NCI-H1092 treated with DMSO at 0.1 percent for 48 hours (cell line): ENCODE measurements at regions not wholly inside any gene's neighbourhood (a gene's known extent, or its start where the extent isn't known, plus 50 kb on each side); places are given as distances from the start of the nearest gene placed in this dataset.
A peak's percentile ranks its signal among the peaks of the same experiment; 100 is the strongest.

ENCODE experiments used
- DNase-seq: peaks from one replicate; lab custom pipeline; 2025; lab: John Stamatoyannopoulos, UW

DNA sequence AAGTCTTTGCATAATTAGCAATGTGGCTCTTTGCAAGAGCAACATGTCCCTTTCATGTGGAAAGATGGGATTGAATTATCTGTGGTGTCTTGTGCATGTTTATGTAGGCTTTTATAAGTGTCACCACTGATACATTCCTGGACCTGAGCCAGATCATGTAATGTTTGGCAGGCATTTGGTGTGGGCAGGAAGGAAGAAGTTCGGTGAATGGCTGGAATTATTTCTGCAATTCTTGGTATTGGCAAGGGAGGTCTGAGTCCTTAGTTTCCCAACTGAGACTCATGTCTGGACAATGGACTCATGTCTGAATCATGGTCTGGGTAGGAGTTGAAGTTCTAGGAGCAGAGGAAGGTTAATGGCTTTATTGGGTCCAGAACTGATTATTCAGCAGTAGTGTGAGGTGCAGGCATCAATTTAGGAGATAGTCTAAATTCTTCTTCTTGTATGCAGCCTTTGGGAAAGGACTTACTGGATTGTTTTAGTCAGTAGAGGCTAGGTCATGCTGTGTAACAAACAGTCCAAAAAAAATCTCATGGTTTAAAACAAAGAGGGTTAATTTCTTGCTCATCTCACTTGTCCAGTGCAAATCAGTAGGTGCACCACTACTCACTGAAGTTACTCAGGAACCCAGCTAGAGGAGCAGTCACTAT lies 186.5 kb upstream of the LHX5 start:
- DNase-seq = no peak

DNA sequence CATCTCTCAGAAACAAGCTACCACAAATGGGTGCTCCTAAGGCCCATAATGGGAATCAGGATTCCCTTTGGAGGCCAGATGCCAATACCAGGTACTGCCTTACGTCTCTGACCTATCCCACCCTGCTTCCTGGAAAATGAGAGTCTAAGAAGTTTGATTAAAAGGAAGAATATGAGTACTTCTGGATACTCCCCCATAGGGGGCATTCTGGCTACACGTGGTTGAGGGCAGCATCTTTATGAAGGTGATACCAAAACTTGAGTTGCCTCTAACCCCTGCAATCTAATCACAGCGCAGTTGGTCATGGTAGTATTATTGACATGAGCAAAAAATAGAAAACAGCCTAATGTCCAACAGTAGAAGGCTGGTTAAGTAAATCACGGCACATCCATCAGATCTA lies 184.2 kb upstream of the LHX5 start:
- no peak for DNase-seq

DNA sequence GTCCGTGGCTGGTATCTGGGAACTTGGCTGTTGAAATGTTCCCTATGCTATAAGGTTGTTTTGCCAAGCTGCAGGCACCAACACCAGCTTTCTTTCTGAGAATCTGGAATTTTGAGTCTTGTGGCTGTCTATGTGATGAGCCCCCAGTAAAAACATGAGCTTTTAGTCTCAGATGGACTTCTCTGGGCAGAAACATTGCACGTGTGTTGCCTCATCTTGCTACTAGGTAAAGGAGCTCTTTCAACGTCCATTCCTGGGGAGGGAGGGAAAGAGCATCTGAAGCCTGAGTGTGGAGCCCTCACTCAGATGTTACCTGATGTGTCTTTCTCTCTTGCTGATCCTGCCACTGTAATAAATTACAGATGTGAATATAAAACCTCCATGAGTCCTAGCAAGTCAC lies 183.8 kb upstream of the LHX5 start:
- DNase-seq = no peak

DNA sequence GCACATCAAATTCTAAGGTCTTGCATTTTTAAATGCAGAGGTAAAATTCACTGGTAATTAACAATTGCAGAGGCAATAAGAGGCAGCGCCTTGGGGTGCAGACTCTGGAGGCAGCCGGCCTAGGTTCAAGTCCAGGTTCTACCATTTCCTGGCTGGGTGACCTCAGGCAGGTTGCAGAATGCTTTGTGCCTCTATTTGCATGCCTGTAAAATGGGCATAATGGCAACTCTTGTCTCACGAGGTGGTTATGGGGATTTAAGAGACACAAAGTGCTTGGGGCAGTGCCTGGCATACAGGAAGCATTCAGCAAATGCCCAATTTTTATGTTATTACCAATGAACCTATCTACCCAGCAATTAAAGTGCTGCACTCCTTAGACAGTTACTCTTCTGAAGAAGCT lies 180.0 kb upstream of the LHX5 start:
- DNase-seq = no peak

DNA sequence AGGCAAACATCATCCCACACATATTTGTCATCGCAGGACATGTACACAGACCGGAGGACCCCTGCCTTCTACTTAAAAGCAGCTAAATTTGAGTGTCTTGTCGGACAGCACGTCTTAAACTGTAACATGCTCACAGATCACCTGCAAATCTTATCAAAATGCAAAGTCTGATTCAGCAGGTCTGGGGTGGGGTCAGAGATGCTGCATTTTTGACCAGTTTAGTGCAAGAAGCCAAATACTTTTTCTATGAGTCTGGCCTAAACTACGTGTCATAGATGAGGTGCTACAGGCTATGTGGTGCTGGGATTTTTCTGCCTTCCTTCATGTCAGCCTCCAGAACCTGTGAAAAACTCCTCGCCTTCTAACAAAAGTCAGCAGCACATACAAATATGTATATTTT lies 178.8 kb upstream of the LHX5 start:
- DNase-seq = no peak

DNA sequence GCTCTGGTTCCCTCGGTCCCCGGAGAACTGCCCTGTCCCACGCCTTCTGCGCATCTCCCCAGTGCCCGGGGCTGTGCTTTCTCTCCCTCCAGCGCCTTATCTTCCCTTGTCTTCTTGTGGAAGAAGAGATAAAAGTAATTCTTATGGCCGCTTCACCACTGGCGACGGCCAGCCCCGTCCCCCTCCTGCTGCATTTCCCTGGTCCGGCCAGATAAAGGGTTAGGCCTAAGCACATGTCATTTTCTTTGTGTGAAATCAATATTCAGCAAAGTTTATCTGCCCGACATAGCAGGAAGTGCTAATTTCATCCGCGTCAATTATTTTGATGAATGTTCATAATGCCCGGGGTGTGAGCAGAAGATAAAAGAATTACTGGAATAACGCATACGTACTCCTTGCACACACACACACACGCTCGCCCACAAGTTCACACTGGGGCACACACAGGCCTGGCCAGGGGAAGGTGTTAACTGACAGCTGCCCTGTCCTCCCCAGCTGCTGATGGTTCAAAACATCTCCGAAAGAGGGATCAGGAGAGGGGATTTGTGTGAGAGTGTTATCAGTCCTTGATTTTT lies 177.7 kb upstream of the LHX5 start:
- DNase-seq = no peak

DNA sequence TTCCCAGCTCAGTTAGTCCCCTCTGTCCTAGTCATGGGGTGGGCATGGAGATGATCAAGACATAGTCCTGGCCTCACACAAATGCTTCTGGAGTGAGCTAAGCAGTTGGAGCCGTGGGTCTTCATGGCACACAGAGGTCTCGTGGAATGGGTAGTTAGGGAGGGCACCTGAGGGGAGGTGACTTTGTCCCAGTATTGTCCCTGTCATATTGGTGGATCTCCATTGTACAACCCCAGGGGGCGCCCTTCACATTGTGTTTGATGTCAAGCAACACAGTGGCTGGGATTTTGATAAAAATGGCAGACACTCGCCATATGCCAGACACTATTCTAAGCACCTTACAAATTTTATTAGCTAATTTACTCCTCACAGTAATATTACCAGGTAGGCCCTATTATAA lies 175.4 kb upstream of the LHX5 start:
- peak; percentile 1 for DNase-seq

DNA sequence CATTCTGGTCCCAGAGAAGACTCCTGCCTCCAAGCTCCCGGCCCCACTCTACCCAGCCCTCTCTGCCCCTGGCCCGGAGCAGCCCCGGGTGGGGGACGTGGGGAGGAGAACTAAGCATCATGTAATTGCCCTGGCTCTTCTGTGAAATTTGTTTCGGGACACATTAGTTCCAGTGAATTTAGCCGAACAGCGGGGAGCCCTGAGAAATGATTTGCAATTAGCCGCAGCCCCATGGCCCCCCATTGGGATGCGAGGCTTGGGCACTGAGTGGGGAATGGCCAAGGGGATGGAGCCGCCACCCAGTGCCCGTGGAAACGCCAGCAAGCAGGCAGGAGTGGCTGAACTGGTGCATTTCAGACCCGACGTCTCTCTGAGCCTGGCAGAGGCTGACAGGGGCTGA lies 173.9 kb upstream of the LHX5 start:
- DNase-seq = no peak

DNA sequence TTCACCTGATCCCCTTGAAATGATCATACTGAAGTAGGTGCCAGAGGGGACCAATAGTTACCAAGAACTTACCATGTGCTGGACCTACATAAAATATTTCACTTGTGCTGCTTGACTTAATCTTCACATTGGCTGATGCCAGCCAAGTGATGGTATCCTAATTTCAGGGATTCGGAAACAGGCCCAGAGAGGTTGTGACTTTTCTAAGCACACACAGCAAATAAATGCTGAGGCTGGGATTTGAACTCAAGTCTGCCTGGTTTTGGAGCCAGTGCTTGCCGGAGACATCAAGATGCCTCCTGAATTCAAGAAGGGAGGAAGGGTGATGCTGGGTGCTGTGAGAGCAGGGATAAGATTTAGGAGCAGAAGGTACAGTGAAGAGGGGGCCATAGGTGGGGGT lies 173.5 kb upstream of the LHX5 start:
- no peak for DNase-seq

DNA sequence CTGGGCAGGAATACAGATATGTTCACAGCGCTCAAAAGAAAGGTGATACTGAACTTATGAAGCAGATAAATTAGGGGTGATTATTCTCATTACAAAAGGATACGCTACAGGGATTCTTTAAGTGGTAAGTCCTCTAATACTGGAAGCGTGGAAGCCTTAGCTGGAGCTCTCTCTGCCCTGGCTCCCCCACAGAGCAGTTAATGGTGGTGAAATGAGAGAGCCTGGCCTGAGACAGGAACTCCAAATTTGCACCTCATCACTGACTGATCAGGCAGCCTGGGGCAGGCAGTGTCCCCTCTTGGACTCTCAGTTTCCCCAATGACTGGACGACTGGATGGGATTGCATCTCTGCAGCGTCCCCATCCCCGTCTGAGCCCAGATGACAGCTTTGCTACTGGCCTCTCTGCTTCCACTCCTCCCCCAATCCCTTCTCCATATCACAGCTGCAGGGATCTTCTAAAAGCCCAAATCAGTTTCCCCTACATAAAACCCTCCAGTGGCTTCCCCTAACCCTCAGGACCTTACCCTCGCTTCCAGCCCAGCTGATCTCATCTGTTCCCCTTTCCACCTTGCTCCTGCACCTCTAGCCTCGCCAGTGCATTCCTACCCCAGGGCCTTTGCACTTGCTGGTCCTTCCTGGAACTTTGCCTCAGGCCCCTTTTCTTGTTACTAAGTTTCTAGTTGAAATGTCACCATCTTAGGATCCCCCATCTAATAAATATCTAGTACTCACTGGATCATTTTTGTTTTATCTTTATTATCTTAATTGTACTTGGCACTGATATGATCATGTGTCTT lies 171.7 kb upstream of the LHX5 start:
- no peak for DNase-seq

DNA sequence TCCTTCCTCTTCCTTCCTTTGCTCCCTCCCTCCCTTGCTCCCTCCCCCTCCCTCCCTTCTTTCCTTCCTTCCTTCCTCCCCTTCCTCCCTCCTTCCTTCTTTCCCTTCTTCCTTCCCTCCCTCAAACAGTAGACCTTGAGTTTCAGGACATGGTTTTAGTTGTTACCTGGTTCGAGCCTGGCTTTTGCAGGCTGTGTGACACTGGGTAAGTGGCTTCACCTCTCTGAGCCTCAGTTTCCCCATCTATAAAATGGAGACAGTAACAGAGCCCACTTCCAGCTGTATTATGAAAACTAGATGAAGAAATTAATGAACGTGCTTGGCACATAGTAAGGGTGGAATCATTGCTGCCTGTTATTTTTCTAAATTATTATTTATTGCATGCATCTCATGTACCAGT lies 171.0 kb upstream of the LHX5 start:
- no peak for DNase-seq

DNA sequence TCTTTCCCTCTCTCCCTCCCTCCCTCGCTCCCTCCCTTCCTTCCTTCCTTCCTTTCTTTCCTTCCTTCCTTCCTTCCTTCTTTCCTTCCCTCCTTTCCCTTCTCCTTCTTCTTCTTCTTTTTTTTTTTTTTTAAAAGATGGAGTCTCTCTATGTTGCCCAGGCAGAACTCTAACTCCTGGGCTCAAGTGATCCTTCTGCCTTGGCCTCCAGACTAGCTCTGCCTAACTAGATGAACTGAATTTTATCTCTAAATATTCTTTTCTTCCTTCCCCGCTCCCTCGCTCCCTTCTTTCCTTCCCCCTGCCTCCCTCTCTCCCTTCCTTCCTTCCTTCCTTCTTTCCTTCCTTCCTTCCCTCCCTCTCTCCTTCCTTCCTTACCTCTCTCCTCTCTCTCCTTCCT lies 170.5 kb upstream of the LHX5 start:
- DNase-seq = no peak

DNA sequence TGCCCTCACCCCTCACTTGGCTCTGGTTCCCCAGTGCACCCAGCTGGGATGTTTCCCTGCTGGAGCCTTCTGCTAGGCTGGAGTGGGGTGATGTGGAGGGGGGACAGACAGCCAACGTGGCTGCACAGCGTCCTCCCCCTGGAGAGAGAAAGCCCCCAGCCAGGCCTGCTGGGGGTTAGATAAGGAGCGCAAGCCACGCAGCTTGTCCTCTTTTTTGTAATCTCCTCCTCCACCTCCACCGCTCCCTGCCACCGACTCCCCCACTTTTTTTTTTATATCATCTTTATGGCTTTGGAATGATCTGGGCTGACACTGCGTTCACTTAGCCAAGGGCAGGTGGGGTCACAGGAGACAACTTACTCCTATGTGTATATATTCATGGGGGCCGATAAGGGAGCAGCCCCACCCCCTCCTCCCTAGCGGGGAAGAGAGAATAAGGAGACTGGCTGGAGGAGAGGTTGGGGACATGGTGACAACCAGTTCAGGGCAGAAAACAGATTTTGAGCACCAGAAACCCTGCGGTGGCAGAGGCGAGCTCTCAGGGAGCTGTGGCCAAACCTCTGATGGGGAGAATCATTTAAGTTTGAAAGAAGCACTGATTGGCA lies 169.9 kb upstream of the LHX5 start:
- DNase-seq = no peak

DNA sequence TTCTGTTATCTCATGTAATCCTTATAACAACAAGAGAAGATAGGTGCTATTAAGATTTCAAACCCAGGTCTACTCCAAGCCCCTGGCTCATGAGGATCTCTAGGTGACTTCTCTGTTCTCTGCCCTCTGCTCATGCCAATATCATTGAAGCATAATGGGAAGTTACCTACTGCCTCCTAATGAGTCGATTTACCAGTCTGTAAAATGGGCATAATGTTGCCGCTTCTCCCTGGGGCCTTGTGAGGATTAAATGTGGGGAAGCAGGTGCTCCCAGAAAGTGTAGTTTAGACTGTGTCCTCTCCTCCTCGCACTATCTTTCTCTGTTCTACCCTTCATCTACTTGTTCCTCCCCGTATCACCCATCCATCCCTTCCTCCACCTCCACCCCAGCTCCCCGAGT lies 169.2 kb upstream of the LHX5 start:
- no peak for DNase-seq

DNA sequence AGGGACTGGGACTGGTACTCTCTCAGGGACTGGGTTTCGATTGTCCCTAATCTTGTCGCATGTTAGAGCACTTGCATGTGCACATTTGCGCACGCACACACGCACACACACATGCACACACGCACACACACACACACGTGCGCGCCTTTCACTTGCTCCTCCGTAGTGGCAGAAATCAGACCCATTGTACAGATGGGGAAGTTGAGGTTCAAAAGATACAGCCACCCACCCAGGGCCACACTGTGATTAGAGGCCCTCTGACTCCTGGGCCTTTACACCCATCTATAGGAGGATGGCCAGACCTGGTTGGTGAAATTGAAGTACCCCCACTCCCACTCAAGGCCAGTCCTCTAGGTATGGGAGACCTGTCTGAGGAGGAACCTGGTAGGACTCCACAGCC lies 167.8 kb upstream of the LHX5 start:
- DNase-seq = no peak

DNA sequence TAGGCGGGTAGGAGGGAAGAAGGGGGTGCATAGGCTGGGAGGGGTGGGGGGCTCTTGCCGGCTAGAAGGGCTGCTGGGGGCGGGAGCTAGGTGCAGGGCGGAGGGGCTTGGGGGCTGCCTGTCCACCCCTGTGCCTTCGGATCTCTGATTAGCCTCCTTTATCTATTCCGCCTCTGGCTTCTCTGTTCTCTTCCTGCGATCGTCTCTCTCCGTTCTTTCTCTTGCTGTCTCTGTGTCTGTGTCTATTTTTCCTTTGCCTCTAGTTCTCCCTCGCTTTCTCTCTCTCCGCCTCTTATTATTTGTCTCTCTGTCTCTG lies 166.7 kb upstream of the LHX5 start:
- DNase-seq = peak; percentile 7

DNA sequence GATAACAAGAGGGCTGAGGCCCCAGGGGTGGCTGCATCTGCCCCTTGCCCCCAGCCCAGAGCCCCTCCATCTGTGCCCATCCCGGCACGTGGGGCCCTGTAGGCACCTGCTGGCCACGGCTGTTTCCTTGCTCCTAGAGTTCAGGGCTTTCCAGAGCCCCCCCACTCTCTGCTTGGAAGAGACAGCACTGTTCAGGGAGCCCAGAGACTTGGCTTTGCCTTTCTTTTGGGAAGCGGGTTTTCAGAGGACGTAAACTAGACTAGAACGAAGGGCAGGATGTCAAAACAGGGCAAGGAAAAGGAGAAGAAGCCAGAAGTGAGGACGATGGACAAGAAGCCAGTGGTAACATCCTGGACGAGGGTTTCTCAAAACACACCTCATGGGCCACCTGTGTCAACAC lies 163.3 kb upstream of the LHX5 start:
- no peak for DNase-seq

DNA sequence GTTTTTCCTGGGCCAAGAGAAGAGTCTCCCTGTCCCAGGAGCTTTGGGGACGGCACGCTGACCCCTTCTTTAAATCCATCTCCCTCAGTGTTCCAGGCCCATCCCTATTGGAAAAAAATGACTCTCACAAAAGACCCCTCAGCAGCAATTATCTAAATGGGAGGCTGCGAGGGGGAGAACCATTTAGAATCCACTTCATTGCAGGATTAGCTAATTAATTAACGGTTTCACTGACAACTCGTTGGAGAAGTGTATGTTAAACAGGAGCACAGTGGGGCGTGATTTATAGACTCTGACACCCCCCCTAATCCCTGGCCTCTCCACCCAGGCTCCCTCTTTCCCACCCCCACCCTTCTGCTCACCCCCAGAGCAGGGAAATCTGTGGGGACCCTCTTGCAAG lies 162.8 kb upstream of the LHX5 start:
- no peak for DNase-seq

DNA sequence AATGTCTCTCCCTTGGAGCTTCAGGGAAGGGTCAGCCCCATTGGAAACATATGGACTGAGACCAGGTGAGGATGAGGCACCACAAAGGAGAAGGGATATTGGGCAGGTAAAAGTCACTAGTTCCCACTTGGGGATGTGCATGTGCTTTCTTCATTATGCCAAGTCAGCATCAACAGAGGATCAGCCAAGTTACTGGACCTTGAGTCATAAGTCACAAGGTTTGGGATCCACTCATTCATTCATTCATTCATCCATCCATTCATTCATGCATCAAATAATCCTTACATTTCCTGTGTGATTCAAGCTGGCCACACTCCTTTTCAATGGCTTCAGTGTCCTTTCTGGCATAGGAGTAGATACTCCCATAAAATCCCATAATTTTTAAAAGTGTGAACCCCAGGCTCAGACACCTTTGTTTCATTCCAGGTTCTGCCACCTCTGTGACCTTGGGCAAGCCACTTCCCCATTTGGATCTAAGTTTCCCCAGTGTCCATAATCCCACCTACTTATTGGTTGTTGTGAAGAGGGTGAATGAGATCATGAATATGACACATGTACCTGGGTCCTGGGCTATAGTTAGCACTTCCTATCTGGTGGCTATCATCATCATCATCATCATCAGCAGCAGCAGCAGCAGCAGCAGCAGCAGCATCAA lies 162.1 kb upstream of the LHX5 start:
- DNase-seq = no peak

DNA sequence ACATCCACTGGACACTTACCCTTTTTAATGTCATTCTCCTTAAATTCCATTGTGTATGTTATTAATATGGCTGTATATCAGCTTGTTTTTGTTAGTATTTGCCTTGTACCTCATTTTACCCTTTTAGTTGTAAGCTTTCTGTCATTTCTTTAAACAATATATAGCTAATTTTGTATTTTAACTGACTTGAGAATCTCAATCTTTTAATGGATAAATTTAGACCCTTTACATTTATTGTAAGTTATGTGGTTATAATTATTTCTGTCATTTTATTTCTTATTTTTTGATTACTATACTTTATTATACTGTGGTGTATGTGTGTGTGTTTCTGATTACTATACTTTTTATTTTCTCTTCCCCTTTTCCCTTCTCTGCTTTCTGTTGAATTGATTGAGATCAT lies 159.0 kb upstream of the LHX5 start:
- DNase-seq = no peak

DNA sequence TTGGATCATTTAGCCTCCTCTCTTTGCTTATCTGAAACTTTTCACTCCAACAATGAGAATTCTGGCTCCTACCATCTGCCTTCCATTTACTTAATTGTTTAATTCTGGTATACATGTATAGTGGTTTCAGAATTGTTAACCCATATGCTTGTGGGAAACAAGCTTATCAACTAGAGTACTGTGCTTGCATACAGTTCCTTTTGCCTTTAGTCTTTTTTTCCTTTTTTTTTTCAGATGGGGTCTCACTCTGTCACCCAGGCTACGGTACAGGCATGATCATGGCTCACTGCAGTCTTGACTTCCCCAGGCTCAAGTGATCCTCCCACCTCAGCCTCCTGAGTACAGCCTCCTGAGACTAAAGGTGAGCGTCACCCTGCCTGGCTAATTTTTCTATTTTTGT lies 153.8 kb upstream of the LHX5 start:
- DNase-seq = no peak

DNA sequence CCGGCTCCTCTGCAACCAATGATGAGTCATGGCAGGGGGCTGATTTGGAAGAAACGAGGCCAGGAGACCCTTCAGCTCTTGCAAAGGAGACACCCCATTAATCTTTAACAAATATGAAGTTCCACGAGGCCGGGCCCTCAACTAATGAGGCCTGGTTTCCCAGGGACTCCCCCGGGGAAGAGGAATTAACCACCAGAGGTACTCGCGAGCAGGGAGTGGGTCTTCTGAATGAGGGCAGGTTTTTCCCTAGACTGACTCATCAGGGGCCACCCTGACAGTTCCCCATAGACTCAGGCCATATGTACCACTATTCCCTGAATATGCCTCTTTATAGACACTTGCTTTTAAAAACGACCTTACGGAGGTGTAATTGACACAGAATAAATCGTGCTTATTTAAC lies 150.7 kb upstream of the LHX5 start:
- DNase-seq = no peak

DNA sequence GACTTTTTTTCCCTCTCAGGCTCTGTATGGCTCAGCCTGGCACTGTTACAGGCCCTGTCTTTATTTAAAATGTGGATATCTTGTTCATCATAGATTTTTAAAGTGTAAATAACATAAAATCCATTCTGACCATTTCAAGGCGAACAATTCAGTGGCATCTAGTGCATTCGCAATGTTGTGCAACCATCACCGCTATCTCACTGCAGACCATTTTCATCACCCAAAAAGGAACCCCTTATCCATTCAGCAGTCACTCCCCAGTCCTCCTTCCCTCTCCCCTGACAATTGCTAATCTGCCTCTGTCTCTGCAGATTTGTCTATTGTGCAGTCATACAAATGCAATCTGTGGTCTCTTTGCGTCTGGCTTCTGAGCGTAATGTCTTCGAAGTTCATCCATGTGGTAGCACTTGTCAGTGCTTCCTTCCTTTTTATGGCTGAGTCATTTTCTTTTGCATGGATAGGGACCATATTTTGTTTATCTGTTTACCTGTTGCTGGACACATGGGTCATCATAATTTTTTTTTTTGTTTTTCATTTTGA lies 148.8 kb upstream of the LHX5 start:
- no peak for DNase-seq
